HG02642 (cell line): ENCODE measurements at regions not wholly inside any gene's neighbourhood (a gene's known extent, or its start where the extent isn't known, plus 50 kb on each side); places are given as distances from the start of the nearest gene placed in this dataset.
"Not testable (repeated sequence)": the region's sequence is repeated elsewhere in the genome, so short reads cannot be mapped to it uniquely, and the experiment has no call there.

Source experiments
- ATAC-seq: cut with Tn5 transposase; IDR thresholded peaks from one replicate; pipeline ENCODE4 v1.9.1; 2021; ENCODE audit warnings: mild to moderate bottlenecking; ENCODE audit not compliant: unreplicated experiment, poor library complexity

DNA sequence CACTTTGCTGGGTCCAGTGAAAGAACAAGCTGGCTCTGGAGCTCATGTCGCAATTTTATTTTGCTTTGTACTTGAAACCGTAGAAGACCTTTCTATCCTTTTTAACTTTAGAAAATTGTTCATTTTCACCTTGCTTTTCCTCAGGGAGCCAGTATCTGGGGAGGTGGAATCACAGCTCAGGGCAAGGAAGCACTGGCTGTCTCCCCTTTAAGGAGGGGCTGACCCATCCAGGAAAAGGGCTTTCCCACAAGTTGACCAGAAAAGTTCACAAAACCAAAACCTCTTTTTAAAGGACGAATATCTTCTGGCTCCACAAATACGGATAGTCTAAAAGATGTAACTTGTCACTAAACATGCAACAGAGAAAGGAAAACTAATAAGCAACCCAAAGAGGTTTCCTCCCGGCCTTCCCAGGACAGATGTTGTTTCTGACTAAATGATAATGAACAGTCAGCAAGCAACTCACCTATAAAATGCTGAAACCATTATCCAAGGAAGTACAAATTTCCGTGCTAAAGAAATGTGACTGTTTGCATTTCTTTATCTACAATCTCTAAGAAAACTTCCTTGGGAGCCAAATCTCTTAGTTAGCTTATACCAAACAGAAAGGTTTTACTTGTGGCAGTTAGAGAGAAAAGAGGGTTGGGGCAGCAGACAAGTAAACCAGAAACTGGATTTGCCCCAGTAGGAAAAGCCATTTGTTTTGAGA, 278.2 kb downstream of the PLK2 start:
- ATAC-seq = no peak

DNA sequence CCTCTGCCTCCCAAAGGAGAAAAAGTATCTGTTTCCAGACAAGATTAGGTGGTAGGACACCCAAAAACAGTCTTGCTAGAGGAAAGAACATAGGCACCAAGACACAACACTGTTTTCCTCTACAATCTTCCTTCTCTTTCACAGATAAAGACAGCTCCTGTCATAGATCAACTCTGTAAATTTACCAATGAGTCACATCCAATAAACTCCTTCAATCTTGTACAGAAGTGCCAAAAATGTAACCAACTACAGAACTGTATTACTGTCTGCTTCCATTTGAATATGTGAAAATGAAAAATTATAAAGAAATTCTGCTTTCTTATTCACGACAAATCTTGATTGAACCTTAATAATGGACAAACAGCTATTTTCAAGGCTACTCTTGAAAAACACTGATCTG, 286.9 kb downstream of the PLK2 start:
- no peak for ATAC-seq

DNA sequence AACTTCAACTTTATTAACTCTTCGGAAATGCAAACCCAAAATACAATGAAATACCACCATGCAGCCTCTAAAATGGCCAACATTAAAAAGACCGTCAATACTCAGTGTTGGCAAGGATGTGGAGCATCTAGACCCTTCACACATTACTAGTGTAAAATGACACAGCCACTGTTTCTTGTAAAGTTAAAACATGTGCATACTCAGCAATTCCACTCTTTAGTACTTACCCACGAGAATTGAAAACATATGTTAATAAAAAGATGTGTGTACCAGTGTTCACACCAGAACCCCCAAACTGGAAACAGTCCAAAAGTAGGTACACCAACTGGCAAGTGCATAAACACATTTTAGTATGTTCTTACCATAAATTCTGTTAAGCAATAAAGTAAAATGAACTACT, 294.7 kb downstream of the PLK2 start:
- no peak for ATAC-seq

DNA sequence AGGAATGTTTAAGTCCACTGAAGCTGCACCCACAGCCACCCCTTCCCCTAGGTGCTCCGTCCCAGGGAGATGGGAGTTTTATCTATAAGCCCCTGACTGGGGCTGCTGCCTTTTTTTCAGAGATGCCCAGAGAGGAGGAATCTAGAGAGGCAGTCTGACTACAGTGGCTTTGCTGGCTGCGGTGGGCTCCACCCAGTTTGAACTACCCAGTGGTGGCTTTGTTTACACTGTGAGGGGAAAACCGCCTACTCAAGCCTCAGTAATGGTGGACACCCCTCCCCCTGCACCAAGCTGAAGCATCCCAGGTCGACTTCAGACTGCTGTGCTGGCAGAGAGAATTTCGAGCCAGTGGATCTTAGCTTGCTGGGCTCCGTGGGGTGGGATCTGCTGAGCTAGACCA, 298.0 kb downstream of the PLK2 start:
- ATAC-seq = not testable (repeated sequence)

DNA sequence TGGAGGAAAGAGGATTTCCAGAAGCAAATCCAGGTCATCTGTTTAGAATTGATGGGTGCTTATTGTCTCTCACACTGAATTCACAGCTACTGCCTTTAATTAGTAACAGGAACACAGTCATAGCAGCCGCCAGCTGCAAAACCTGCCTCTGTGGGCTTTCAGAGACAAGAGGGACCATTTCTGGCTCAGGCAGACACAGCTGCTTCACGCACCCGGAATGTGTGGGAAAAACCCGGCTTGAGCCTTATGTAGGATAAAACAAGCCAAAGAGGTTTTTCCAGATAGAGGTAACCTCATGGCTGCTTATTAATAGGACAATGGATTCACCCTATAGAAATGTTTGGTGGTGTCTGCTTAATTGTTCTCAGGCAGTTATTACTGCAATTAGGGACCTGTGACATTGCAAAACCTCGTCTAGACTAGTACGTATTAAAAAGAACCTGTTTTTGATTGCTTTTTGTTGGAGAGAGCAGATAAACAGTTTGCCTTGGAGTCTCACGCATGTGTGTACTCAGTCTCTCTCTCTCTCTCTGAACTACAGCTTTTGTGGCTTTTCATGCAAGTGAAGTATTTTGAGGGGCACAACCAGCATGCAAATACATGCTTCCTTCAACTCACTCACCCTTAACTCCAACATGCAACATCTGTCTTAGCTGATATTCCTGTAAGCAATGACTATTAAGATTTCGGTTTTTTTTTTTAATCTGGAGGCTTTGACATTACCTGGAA, 302.7 kb downstream of the PLK2 start:
- ATAC-seq = no peak

DNA sequence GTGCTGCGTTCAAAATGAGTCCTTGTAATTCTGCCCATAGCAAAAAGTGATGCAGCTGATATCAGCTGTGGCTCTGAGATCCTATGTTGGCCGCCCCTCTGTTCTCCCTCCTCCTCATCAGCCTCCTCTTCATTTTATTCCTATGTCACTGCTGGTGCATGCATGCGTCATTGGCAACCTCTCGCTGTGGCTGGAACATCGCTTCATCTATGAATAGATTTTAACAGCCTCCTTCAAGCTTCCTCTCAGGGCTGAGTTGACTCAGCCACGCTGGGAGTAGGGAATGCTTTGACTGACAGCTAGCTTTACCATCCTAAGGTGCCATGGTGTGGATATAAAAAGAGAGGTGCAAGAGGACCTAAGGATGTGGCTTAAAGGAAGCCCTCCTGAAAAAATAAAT, 303.5 kb downstream of the PLK2 start:
- ATAC-seq = no peak

DNA sequence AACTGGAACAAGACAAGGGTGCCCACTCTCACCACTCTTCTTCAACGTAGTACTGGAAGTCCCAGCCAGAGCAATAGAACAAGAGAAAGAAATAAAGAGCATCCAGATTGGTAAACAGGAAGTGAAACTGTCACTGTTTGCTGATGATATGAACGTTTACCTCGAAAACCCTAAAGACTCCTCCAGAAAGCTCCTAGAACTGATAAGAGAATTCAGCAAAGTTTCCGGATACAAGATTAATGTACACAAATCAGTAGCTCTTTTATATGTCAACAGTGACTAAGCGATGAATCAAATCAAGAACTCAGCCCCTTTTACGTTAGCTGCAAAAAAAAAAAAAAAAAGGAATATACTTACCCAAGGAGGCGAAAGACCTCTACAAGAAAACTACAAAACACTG, 306.6 kb downstream of the PLK2 start:
- no peak for ATAC-seq

DNA sequence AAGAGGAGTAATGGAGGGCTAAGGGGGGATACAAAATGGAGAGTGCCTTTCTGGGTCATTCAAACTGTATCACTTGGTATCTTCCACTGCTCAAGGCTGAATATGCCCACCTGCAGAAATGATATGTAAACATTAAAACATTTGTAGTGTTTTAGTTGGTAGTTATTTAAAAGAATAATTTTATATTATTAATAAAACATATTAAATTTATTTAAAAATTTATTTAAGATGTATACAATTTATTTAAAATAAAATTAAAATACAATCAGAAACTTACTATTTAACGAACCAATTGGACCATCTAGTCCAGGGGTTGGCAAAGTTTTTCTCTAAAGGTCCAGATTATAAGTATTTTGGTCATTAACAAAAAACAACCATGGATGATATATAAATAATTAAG, 308.5 kb downstream of the PLK2 start:
- no peak for ATAC-seq

DNA sequence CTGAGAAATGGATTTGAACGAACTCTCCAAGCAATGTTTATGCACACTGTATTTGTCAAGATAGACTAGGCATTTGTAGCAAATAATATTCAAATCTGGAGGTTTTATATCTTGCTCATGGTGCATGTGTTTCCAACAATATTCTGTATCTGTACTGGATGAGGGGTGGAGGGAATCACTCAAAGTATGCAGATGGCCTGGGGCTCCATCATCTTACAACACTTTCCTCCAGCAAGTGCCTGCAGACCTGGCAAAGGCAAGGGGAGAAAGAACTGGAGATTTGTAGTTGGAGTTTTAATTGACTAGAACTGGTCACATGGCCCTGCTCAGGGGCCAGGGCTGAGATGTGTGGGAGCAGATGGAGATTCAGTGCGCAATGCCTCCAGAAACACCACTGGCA, 309.0 kb downstream of the PLK2 start:
- ATAC-seq = no peak

DNA sequence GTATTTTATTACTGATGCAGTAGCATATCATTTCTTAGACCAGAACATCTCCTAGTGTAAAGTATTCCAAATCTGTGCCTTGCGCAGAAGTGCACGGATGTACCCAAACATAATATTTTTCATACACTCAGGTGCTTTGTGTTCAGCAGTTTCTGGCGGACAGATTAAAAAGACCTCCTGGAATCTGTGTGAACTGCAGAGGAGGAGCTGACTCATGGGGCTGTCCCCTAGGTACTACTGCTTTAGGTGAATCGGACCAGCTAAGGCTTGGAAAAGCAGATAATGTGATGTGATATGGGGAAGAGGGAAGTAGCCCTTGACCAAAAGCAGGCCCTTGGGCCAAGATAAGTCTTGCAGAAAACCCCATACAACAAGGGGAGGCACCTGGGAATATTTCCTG, 310.1 kb downstream of the PLK2 start:
- ATAC-seq = no peak

DNA sequence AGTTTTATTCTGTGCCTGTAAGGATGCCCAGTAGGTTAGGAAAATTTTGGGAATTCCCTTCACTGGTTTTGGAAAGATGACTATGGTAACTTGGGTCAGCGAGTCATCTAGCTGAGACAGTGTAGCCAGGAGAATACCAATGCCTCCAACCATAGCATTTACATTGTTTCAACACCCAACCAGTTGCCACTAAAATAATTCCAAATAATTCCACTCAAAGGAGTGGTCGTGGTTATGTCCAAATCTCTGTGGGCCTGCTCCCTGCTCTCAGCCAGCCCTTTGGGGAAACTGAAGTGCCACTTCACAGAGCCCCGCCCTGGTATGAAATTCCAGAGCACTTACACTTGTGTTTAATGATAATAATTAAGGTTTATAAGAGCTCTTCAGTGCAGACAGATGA, 310.5 kb downstream of the PLK2 start:
- no peak for ATAC-seq

DNA sequence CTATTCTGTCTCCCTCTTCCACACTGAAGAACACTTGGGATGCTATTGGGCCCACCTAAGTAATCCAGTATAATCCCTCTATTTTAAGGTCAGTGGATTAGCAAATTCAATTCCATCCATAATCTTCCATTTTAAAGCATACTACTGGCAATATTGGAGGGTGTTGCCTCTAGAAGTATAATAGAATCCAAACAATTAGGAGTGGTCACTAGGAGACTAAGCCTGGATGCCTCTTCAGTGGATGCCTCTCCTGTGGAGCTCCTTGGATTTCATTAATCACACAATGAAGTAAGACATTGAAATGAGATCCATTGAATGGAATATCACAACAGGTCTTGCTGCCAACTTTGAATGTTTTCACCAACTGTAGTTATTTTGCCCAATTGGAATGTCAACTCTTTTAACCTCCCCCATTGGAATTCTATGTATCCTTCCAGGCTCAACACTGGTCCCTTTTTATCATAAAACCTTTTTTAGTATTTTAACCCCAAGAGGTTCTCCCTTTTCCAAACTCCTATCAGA, 311.6 kb downstream of the PLK2 start:
- ATAC-seq = no peak

DNA sequence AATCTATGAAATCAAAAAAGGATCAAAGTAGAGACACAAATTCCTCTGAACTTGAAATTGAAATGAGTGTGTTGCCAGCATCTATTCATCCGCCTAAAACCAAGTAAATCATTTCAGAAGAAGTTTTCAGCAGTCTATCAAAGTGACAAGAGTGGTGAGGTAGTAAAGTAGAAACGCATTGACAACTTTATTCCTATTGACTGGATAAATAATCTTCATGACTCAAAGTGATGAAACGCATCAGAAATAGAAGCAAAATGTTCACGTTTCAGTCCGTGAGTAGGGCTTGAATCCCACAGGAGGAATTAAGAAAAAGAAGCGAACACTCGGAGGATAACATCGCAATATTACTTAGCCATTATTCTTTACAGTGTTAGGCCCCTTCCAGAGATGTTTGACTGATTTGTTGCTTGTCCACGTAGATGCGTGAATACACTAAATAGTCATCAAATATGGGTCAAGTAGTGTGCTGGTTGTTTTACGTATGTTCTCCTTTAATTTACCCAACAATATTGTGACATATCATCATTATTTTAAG, 314.4 kb downstream of the PLK2 start:
- ATAC-seq = no peak

DNA sequence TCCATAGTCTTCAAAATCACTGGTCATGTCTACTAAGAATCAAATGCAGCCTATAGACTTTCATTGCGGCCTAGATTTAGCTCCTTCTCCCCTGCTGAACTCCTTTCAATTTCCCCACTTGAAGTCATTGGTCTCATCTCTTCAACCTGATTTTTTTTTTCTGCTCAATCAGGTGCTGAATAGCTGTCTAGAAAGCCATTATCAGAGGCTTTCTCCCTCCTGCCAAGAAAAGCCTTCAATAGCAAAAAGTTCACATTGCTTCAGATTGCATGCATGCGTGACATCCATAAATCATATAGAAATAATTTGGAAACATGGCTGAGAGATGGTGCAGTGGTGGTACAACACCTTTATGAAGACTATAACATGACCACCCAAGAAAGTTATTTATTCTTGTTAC, 316.2 kb downstream of the PLK2 start:
- no peak for ATAC-seq

DNA sequence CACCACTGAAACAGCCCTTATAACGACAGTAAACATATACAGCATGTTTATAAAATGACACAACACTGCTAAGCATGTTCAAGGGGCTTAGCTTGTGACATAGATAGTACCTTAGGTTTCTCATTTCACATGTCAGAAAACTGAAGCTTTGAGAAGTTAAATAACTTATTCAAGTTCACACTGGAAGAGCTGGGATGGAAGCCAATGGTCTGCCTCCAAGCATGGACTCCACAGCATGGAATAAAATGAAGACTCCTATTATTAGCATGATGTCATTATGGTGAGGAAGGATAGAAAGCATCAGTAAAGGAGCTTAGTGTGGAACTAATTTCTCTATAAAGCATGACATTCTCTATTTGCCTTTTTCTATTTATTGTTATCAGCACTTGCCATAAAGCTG, 316.7 kb downstream of the PLK2 start:
- no peak for ATAC-seq

DNA sequence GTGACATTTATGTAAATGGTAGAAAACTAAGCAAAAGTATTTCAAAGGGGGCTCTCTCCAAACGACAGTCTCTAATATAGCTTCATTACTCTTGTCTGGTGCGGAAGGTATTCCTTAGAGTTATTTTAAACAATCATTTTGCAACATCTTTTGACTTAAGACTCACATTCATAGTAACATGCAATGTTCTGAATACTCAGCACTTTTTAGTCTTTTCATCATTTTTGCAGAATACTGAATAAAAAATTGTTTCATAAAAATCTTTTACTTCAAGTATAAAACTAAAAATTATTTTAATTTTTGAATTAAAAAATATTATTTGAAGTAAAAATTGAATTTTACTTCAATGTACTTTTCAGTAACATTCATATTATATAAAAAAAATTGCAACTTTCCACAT, 321.1 kb downstream of the PLK2 start:
- ATAC-seq = no peak

DNA sequence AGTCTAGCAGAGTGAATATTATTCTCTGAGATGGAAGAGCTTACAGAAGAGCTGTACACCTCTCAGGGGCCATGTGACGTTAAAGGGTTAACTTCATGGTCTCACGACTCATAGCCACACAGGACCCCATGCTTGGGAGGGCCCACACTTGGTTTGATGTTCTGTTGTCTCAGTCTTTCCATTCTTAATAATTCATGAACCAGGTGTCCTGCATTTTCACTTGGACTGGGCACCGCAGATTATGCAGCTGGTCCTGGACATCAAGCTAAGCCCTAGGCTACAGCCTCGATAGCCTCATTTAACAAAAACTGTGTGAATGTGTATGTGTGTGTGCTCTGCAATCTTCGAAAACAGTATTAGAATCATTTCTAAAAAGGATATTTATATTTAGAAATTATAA, 323.5 kb downstream of the PLK2 start:
- ATAC-seq = no peak

DNA sequence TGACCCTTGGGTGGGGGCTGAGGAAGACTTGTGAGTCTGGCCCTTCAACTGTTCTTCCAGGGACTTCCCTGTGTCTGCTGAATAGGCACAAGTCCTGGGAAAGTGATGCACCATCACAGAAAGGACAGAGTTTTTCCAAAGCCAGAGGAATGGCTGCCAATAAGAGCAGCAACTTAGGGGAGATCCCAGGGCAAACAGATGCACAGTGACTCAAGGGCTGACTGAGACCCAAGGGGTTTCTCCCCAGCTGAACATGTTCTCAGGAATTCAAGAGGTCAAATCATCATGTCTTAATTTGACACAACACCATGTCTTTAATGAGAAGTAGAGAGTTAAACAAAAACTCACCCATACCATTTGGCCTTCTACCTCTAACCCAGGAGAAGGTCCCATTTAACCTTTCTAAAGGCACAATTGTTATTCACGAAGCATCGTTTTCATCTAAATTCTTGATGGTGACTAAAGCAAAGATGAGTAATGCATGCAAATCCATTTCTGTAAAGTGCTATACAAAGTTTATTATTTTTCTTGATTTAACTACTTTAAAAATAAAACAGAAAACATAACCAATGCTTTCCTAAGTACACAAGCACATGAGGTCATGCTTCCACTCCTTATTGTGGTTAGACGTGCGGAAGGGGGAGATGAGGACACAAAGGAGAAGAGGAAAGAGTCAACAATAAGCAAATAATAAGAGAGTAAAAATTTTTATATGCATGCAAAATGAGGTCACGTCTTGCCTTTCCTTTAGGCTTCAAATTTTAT, 324.1 kb downstream of the PLK2 start:
- ATAC-seq = no peak

DNA sequence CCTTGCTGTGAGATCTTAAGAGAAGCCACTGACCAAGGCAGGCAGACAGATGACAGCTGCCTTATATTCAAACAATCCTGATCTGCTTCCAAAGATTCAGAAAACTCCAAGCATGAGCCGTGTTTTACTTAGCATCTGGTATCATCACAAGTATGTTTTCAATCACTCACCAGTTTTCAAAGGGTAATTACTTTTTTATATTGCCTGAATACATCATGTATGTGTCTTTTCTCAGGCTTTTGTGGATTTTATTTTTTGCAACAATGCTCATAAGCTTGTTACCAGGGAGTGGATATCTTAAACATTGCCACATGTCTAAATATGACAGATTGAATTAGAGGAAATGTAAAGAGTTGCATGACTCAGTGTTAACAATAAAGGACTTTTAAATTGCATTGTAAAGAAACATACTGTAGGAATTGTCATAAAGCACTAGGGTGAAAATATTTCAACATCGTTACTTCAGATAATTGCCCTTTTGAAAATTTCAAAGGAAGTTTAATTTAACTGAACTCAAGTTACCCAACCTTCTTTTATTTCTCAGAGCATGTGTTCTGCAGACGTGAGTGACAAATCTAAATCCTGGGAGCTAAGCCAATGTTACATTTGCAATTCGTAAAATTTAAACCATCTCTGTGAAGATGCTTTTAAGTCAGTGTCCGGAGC, 326.1 kb downstream of the PLK2 start:
- no peak for ATAC-seq

DNA sequence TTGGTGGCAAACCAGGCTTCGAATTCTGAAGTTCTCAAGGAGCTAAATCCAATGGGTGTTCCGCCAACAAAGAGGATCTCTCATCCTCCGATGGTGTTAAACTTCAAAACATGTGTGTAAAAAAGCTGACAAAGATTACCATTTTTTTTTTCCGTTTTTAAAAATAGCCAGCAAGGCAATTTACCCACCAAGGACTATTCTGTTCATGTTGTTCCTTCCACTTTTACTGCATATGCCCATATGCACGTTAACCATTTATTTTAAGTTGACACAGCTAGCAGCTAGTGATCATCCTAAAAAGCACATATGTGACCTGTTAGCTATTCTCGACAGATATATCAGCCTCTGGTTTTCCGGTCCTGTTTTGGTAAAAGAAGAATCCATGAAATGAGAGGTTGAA, 326.7 kb downstream of the PLK2 start:
- ATAC-seq = no peak
